SKM-1 treated with dmso at 0.1 percent for 144 hours (cell line): ENCODE measurements at regions not wholly inside any gene's neighbourhood (a gene's known extent, or its start where the extent isn't known, plus 50 kb on each side); places are given as distances from the start of the nearest gene placed in this dataset.

Experiments
- DNase-seq: peaks from one replicate; lab custom pipeline; 2025; ENCODE audit not compliant: unreplicated experiment; lab: John Stamatoyannopoulos, UW

DNA sequence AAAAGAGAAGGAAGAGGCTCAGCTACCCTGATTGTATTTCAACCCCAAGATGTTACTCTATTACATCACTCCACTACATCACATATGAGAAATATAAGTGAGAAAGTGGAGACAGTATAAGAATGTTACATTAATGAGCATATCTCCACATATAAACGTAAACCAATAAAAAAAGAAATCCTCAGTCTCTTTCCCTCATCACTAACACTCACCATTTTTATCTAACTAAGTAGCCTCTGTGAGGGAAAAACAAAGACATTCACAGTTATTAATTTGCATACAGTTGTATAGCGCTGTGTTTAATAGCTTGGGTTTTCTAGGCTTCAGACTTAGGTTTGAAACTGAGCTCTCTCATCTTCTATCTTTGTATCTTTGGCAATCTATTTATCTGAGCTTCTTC lies 489.1 kb upstream of the LRRTM4 start:
- DNase-seq = peak; percentile 2

DNA sequence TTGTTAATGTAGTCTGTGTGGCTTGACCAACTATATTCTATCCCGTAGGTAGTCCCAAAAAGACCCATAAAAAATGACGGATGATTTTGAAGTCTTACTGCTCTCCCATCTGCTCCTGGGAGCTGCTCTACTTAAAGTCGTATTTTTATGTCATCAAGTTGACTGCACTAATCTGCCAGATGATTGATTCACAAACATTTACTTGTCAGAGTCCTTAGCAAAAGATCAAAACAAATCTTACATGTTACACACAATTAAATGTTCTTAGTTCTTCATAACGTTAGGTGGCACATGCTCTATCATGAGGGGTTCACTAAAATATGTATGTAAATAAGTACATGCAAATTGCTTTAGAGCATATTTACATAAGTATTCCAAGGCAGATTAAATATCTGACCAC lies 498.3 kb upstream of the LRRTM4 start:
- no peak for DNase-seq

GRCh38 chr2:78023356-78023755 lies 501.2 kb upstream of the LRRTM4 start:
- no peak for DNase-seq

DNA sequence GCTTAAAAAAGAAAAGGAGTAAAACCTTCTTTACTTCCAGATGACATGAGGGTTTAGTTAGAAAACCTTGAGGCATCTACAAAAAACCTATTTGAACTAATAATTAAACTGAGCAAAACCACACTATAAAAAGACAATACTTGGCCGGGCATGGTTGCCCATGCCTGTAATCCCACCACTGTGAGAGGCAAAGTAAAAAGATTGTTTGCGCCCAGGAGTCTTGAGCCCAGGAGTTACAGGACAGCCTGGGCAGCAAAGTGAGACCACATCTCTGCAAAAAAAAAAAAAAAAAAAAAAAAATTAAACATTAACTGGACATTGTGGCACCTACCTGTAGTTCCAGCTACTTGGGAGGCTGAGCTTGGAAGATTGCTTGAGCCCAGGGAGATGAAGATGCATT lies 502.8 kb upstream of the LRRTM4 start:
- DNase-seq = no peak

GRCh38 chr2:78029392-78029995 lies 507.3 kb upstream of the LRRTM4 start:
- no peak for DNase-seq

DNA sequence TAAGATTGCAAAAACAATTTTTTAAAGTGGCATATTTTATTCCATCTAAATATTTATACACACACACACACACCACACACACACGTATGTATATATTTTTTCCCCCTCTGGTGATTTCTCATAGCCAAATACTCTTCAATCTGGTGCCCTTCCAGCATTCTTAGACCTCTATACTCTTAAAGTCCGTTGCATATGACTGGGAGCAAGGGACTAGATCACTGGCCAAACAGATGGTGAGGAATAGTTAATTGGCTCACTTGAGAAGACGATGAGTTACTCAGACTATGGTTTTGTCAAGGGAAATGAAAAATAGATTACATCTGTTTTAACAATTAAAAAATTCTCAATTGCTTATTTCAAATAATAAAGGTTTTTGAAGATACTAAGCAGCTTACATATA lies 512.5 kb upstream of the LRRTM4 start:
- no peak for DNase-seq

DNA sequence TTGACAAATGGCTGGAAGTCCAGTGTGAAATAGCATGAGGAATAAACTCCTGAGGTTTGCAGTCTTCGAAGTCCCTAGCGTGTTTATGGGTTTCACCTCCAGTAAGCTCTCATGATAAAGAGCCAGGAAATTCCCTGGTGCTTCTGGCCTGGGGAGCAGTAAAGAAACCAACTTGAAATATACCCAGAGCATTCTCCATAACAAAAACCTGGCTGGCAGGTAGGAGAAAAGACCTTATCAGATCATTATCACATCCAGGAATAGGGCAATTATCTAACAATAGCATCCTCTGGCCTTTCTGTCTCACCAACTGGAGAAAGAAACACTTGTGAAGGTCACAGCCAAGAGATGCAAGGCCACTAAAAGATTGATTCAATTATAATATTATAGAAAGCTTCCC lies 513.6 kb upstream of the LRRTM4 start:
- DNase-seq = no peak

DNA sequence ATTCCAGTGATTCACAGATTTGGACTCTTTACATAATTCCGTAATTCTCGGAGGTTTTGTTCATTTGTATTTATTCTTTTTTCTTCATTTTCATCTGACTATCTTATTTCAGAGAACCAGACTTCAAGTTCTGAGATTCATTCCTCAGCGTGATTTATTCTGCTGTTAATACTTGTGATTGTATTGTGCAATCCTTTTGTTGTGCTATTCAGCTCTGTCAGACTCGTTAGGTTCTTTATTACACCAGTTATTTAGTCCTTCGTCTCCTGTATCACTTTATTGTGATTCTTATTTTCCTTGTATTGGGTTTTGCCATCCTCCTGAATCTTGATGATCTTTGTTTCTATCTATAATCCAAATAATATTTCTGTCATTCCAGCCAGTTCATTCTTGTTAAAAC lies 529.3 kb upstream of the LRRTM4 start:
- no peak for DNase-seq

- no peak for DNase-seq
These were observed 534.8 kb upstream of the LRRTM4 start for GRCh38 chr2:78056976-78057375.

DNA sequence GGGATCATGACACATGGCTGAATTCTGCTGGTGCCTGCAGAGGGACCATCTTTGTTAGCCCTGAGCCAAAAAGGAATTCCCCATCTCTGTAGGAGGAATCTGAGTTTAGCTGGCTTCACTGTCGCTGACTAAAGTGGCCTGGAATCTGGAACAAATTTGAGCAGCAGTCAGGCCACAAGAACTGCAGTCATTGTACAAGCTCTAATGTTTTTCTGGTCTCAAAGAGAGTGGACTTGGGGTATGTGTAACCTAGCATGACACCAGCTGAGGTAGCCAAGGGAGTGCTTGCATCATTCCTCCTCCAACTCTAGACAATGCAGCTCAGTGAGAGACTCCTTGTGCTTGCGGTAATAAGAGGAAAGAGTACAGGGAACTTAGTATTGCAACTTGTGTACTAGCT lies 539.1 kb upstream of the LRRTM4 start:
- peak; percentile 9 for DNase-seq

DNA sequence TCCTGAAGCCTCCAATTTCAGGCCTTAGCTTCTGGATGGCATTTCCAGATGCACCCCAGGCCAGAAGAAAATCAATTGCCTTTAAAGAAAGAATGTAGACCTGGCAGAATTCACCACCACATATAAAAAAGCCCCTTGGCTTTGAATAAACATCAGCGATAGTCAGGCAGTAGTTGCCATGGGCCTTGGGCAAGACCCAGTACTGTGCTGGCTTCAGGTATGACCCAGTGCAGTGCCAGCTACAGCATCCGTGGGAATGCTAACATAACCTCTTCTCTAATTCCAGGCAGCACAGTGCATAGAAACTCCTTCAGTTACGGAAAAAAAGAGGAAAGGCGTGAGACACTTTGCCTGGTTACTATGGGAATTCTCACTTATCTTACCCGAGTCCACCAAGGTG lies 539.6 kb upstream of the LRRTM4 start:
- DNase-seq = no peak

GRCh38 chr2:78063246-78064020 lies 541.3 kb upstream of the LRRTM4 start:
- no peak for DNase-seq

DNA sequence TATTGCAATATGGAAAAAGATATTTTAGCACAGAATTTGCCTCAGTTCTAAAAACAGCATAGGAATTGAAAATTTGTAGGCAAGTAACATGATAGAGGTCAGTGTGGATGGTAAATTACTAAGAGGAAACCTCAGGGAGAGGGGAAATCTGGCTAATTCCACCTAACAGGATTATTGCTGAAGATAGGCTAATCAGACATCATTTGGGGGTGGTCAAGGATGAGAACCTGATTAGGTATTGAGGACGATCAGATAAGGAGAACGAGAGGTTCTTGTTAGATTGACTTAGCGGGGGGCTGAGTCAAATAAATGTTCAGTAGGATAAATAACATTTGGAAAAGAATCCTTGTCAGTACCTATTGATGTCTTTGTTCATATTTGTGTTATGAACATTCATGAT lies 543.2 kb upstream of the LRRTM4 start:
- DNase-seq = no peak

- DNase-seq = no peak
These were observed 546.6 kb upstream of the LRRTM4 start for GRCh38 chr2:78068808-78069207.

- no peak for DNase-seq
These were observed 548.5 kb upstream of the LRRTM4 start for GRCh38 chr2:78070693-78071092.

DNA sequence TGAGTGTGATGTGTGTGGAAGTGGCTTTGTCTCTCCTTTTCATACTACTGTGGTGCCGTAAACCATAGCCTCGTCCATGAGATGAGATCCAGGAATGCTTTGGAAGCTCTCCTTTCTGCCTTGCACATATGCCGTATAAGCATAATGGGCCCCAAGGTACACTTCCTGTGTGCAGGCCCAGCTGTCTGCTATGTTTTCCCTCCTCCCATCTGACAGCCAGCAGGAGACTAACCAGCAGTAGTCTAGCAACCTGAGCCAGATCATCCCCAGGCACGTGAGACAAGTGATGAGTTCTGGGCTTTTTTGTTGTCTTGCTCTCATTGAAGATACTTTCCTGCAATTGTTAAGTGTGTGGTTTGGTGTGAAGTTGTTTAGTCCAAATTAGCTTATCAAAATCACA lies 555.5 kb upstream of the LRRTM4 start:
- no peak for DNase-seq

- DNase-seq = no peak
These were observed 560.4 kb upstream of the LRRTM4 start for GRCh38 chr2:78082555-78082954.

DNA sequence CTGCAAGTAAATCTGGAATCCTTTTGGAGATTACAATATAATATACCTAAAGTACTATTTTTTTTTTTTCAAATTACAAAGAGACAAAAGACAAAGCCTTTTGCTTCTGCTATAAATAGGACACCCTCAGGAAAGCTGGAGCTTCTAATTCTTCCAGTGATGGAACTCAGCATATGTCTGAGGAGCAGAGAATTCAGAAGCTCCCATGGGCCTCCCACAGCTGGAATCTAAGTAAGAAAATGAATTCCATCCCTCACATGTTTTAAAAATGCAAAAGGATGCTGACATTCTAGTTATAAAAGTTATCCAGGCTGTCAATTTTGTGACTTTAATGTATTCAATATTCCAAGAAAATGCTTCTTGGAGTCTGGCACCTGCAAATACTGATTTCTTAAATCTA lies 571.3 kb upstream of the LRRTM4 start:
- no peak for DNase-seq

GRCh38 chr2:78109272-78109671 lies 587.1 kb upstream of the LRRTM4 start:
- DNase-seq = no peak

GRCh38 chr2:78115291-78115690 lies 593.1 kb upstream of the LRRTM4 start:
- DNase-seq = no peak

DNA sequence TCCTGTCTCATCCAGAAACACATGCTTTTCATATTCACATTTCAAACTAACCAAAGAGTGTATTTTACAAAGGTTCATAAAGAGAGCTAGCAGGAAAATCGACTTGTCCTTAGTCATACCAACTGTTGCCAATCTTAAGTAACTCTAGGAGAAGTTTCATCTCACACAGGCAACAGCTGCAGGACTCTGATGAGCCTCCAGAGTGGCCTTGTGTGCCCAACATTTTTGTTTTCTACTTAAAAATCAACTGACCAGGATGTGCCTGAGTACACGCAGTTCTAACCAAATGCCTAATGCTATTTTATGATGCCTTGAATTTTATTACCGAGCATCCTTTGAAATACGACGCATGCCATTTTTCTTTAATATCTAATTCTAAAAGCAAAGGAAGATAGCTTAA lies 595.9 kb upstream of the LRRTM4 start:
- no peak for DNase-seq

- DNase-seq = no peak
These were observed 598.1 kb upstream of the LRRTM4 start for GRCh38 chr2:78120275-78120674.

DNA sequence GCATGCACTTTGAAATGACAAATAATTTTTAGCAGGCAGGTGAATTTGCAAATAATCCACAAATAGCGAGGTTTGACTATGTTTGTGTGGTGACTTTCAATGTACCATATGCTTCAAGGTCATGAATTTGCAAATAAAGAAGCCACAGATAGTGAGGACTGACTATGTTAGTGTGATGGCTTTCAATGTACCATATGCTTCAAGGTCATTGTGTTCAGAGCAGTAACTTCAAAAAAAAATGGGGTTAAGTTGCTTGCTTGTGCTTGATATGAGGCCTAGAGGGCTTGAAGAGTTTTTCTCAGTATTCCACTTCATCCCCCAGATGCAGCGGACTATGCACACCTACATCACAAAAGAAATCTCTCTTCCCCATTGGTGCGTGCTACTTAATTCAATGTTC lies 602.9 kb upstream of the LRRTM4 start:
- no peak for DNase-seq
